K562 (cell line): ENCODE measurements at regions not wholly inside any gene's neighbourhood (a gene's known extent, or its start where the extent isn't known, plus 50 kb on each side); places are given as distances from the start of the nearest gene placed in this dataset.

Source experiments
- ATAC-seq: fragments of 200-7000 bp; cut with Tn5 transposase; 3 replicates; pipeline ENCODE4 v1.9.1; 2020; ENCODE audit warnings: moderate library complexity
- BruUV-seq: library from RNA; stranded (reverse); fragments of 400-500 nt; replicated peaks from 2 replicates; lab custom pipeline; 2021; lab: Mats Ljungman, UMichigan
- CTCF ChIA-PET: fragments of 300-600 bp; formaldehyde crosslinking; extraction: SDS; loops from one replicate; lab custom pipeline; 2021; ENCODE audit warnings: low intra/inter-chr PET ratio; lab: Yijun Ruan, JAX
- POLR2A ChIA-PET: fragments of 300-600, 350-650 bp; sonication (Branson Sonifier 250); formaldehyde crosslinking; extraction: SDS; loops from one replicate; lab custom pipeline; 2021; ENCODE audit warnings: antibody characterized with exemption, inconsistent platforms; lab: Yijun Ruan, JAX
- DNase-seq, 4 experiments: peaks; one replicate each; pipeline versions ENCODE4 v3.0.0 to v3.0.0-alpha.2; 2011 to 2018; ENCODE audit warnings: low spot score in 3 of 4, mixed read lengths in 3 of 4; ENCODE audit errors: extremely low read depth in 1 of 4
- FAIRE-seq: peaks from 2 replicates; lab custom pipeline; 2011; peaks lifted over from hg19 to GRCh38; lab: Jason Lieb, UNC
- H2AFZ ChIP-seq: 2 replicates; pipeline ENCODE4 v1.6.0; 2011; ENCODE audit warnings: low read depth, low read length, control low read depth, inconsistent platforms
- H3K27ac ChIP-seq: fragments of 200-600 bp; 3 replicates; pipeline ENCODE4 v1.8.0; 2011; ENCODE audit warnings: low read depth, mild to moderate bottlenecking, control low read depth, inconsistent platforms, low read length, moderate library complexity, mixed read lengths; ENCODE audit errors: extremely low read depth
- H3K27me3 ChIP-seq, 2 experiments: fragments of 300-600 bp in 1 of 2; 2 replicates in 1 of 2; 3 replicates in 1 of 2; pipeline versions ENCODE4 v1.6.0 to v1.8.0; 2011; ENCODE audit warnings: inconsistent platforms in 2 of 2, low read length in 2 of 2, mild to moderate bottlenecking in 1 of 2, mixed read lengths in 1 of 2, moderate library complexity in 1 of 2; ENCODE audit not compliant: control insufficient read depth in 2 of 2, insufficient read depth in 2 of 2
- H3K36me3 ChIP-seq: fragments of 300-600 bp; 3 replicates; pipeline ENCODE4 v1.8.0; 2011; ENCODE audit warnings: mild to moderate bottlenecking, low read length, inconsistent platforms; ENCODE audit not compliant: control insufficient read depth, insufficient read depth
- H3K4me1 ChIP-seq, 2 experiments: fragments of 200-600 bp in 1 of 2; replicated peaks in 1 of 2; 2 replicates in 1 of 2; 3 replicates in 1 of 2; pipeline versions ENCODE4 v1.5.1 to v1.8.0; 2011; ENCODE audit warnings: inconsistent platforms in 2 of 2, low read length in 2 of 2, mild to moderate bottlenecking in 1 of 2, mixed read lengths in 1 of 2, moderate library complexity in 1 of 2; ENCODE audit not compliant: control insufficient read depth in 2 of 2, insufficient read depth in 2 of 2
- H3K4me2 ChIP-seq: 2 replicates; pipeline ENCODE4 v1.6.1; 2011; ENCODE audit warnings: low read length, control low read depth, inconsistent platforms, mixed read lengths; ENCODE audit not compliant: insufficient read depth
- H3K4me3 ChIP-seq: fragments of 200-600 bp; sonication (generic), shearing (Covaris generic); 2 replicates; pipeline ENCODE4 v1.5.1; 2016; ENCODE audit warnings: control low read depth, inconsistent platforms
- H3K79me2 ChIP-seq: fragments of 200-600 bp; 3 replicates; pipeline ENCODE4 v1.8.0; 2011; ENCODE audit warnings: low read length, inconsistent platforms; ENCODE audit not compliant: control insufficient read depth, insufficient read depth
- H3K9ac ChIP-seq, 2 experiments: 2 replicates each; pipeline versions ENCODE4 v1.6.0 to v1.6.1; 2011; ENCODE audit warnings: low read depth in 2 of 2, low read length in 2 of 2, control low read depth in 1 of 2, inconsistent platforms in 1 of 2, mild to moderate bottlenecking in 1 of 2, mixed read lengths in 1 of 2; ENCODE audit not compliant: insufficient read depth in 1 of 2
- H3K9me1 ChIP-seq: one replicate; pipeline ENCODE4 v1.6.0; 2011; ENCODE audit warnings: inconsistent platforms, mild to moderate bottlenecking, low read length, moderate library complexity; ENCODE audit not compliant: control insufficient read depth, insufficient read depth
- H3K9me3 ChIP-seq: replicated peaks from 2 replicates; pipeline ENCODE4 v1.5.1; 2011; ENCODE audit warnings: low read depth, low read length, inconsistent platforms; ENCODE audit not compliant: control insufficient read depth, insufficient read depth
- H4K20me1 ChIP-seq: replicated peaks from 2 replicates; pipeline ENCODE4 v1.6.1; 2011; ENCODE audit warnings: low read length, inconsistent platforms, mixed read lengths; ENCODE audit not compliant: control insufficient read depth, insufficient read depth
- ELF2 ChIP-seq: fragments of 250-450 bp; sonication (Bioruptor Pico); IDR thresholded peaks from 2 replicates; pipeline ENCODE4 v1.5.0; 2021; ENCODE audit warnings: mild to moderate bottlenecking
- ETV6 ChIP-seq, 3 experiments: fragments of 150-350 bp in 1 of 3; sonication (generic) in 1 of 3; formaldehyde crosslinking in 1 of 3; IDR thresholded peaks; 2 replicates each; pipeline versions ENCODE4 v1.6.1 to v1.8.0; 2014 to 2022; ENCODE audit warnings: borderline replicate concordance in 2 of 3, low read depth in 2 of 3, antibody characterized with exemption in 1 of 3, low read length in 1 of 3, mild to moderate bottlenecking in 1 of 3, missing genetic modification reagents in 1 of 3
- HDAC6 ChIP-seq: IDR thresholded peaks from 2 replicates; pipeline ENCODE4 v1.6.1; 2012; ENCODE audit warnings: low read depth, mild to moderate bottlenecking, control low read depth, inconsistent platforms, low read length, moderate library complexity
- NCOR1 ChIP-seq: fragments of 450-650 bp; IDR thresholded peaks from 2 replicates; pipeline ENCODE4 v1.6.1; 2016; ENCODE audit warnings: mild to moderate bottlenecking, moderate library complexity
- PREB ChIP-seq: sonication (generic); formaldehyde crosslinking; IDR thresholded peaks from 2 replicates; pipeline ENCODE4 v1.8.1; 2023; ENCODE audit warnings: mild to moderate bottlenecking, missing genetic modification reagents
- THRAP3 ChIP-seq: fragments of 450-650 bp; IDR thresholded peaks from 2 replicates; pipeline ENCODE4 v1.6.1; 2016; ENCODE audit warnings: mild to moderate bottlenecking, inconsistent platforms, borderline replicate concordance
- USF2 ChIP-seq: sonication (generic); formaldehyde crosslinking; IDR thresholded peaks from 2 replicates; pipeline ENCODE4 v1.5.0; 2020; ENCODE audit warnings: missing genetic modification reagents
- ZNF57 ChIP-seq: fragments of 450-650 bp; formaldehyde crosslinking; IDR thresholded peaks from 2 replicates; pipeline ENCODE4 v1.4.0; 2020; ENCODE audit warnings: mild to moderate bottlenecking, moderate library complexity
- ZNF589 ChIP-seq: fragments of 200-800 bp; sonication (Bioruptor generic); IDR thresholded peaks from 2 replicates; pipeline ENCODE4 v1.6.1; 2016; ENCODE audit warnings: low read depth, missing genetic modification characterization, missing compliant biosample characterization
- WGBS: fragments of 100-300 bp; shearing (Covaris generic); methylation state at CpG from one replicate; pipeline ENCODE4 v1.1.6; 2016; ENCODE audit warnings: low coverage, mixed read lengths; ENCODE audit not compliant: insufficient coverage; ENCODE audit errors: missing lambda C conversion rate; 5-methylcytosine and 5-hydroxymethylcytosine counted together
- in situ Hi-C: fragments of 300-500 bp; cut with MboI; formaldehyde crosslinking; loops from 4 replicates; pipeline ENCODE4 v1.15.0; 2018; ENCODE audit warnings: inconsistent platforms, mixed read lengths
- intact Hi-C: fragments of 100-400 bp; cut with micrococcal nuclease; formaldehyde crosslinking; loops from 2 replicates; pipeline ENCODE4 v1.14.2; 2022
- TF ChIP-seq, protein P1 (sequence below): fragments of 250-450 bp; sonication (Bioruptor Pico); IDR thresholded peaks from 2 replicates; pipeline ENCODE4 v1.4.0; 2020; ENCODE audit warnings: mild to moderate bottlenecking

GRCh38 chr16:79715061-79715460 lies 114.5 kb upstream of the MAF start:
- H3K36me3 ChIP-seq: no peaks in the 10 kb centered on the region
- H3K4me2 ChIP-seq: no peak overlapping the region
- no peak for FAIRE-seq
- no peak overlapping the region for H3K4me3 ChIP-seq
- ChIA-PET POLR2A (no interaction called here), CTCF (no interaction called here)
- H3K4me1 ChIP-seq: no peaks in the 10 kb centered on the region; a peak in 1 of 5 replicates
- intact Hi-C loops: no loop called here
- H3K9me3 ChIP-seq: no peaks in the 10 kb centered on the region; the same call in 1 of the 2 replicates
- no peak overlapping the region for H2AFZ ChIP-seq
- H3K9ac ChIP-seq: no peak overlapping the region
- 41% methylated on average over 4 of the region's 4 CpGs for WGBS
- BruUV-seq: no TSS peak
- H4K20me1 ChIP-seq: no peaks in the 10 kb centered on the region
- in situ Hi-C loops: no loop called here
- H3K27me3 ChIP-seq: no peaks in the 10 kb centered on the region; a peak in 1 of 5 replicates
- no peak overlapping the region for H3K27ac ChIP-seq
- no peak for DNase-seq
- H3K9me1 ChIP-seq: no peaks in the 10 kb centered on the region
- H3K79me2 ChIP-seq: no peaks in the 10 kb centered on the region
- TF ChIP-seq, protein P1, sequence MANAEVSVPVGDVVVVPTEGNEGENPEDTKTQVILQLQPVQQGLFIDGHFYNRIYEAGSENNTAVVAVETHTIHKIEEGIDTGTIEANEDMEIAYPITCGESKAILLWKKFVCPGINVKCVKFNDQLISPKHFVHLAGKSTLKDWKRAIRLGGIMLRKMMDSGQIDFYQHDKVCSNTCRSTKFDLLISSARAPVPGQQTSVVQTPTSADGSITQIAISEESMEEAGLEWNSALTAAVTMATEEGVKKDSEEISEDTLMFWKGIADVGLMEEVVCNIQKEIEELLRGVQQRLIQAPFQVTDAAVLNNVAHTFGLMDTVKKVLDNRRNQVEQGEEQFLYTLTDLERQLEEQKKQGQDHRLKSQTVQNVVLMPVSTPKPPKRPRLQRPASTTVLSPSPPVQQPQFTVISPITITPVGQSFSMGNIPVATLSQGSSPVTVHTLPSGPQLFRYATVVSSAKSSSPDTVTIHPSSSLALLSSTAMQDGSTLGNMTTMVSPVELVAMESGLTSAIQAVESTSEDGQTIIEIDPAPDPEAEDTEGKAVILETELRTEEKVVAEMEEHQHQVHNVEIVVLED (CRISPR knock-in tag): no peak
- ATAC-seq: no peak

- 4% methylated on average over 1 of the region's 1 CpG for WGBS
- DNase-seq (no peak), FAIRE-seq (no peak), ATAC-seq (no peak)
- H4K20me1 ChIP-seq: no peaks in the 10 kb centered on the region
- no peaks in the 10 kb centered on the region; the same call in 1 of the 2 replicates for H3K9me3 ChIP-seq
- ChIA-PET POLR2A (interaction anchor here (1.1 kb wide), 1 partner anchor 10 kb away, joined by 5 read pairs; no protein-coding TSS in a partner anchor), CTCF (no interaction called here)
- no peak overlapping the region for H3K27ac ChIP-seq
- no peak overlapping the region for H3K4me2 ChIP-seq
- in situ Hi-C loops (no loop called here), intact Hi-C loops (no loop called here)
- no peaks in the 10 kb centered on the region for H3K9me1 ChIP-seq
- no peak overlapping the region for H3K9ac ChIP-seq
- no peaks in the 10 kb centered on the region; a peak in 1 of 5 replicates for H3K27me3 ChIP-seq
- no peak overlapping the region for H3K4me3 ChIP-seq
- H3K79me2 ChIP-seq: no peaks in the 10 kb centered on the region
- no peaks in the 10 kb centered on the region for H3K36me3 ChIP-seq
- H2AFZ ChIP-seq: no peak overlapping the region
- no peaks in the 10 kb centered on the region; a peak in 1 of 5 replicates for H3K4me1 ChIP-seq
- BruUV-seq: no TSS peak
- TF ChIP-seq NCOR1: no peak
- TF ChIP-seq HDAC6: no peak
- TF ChIP-seq ZNF57 (CRISPR knock-in tag): no peak
- no peak for TF ChIP-seq ELF2
- no peak for TF ChIP-seq ETV6 (IDR thresholded peaks at IDR 0.05; ENCODE audit: borderline replicate concordance in 1 of 2, low read depth in 2 of 2, low read length in 1 of 2)
- TF ChIP-seq ETV6 (CRISPR knock-in tag; IDR thresholded peaks at IDR 0.05; ENCODE audit: borderline replicate concordance): no peak
- no peak for TF ChIP-seq PREB
- TF ChIP-seq THRAP3: no peak
- no peak for TF ChIP-seq USF2 (CRISPR knock-in tag)
- TF ChIP-seq ZNF589 (CRISPR knock-in tag): no peak
These were observed 113.9 kb upstream of the MAF start for GRCh38 chr16:79714440-79714839.
